ENCODE measurements at regions not wholly inside any gene's neighbourhood (a gene's known extent, or its start where the extent isn't known, plus 50 kb on each side); places are given as distances from the start of the nearest gene placed in this dataset.

GRCh38 chr5:155368490-155368889, 354.9 kb downstream of the KIF4B start:
- ATAC-seq = no peak
- H3K27ac ChIP-seq = no peak overlapping the region
- H3K36me3 ChIP-seq = no peaks in the 10 kb centered on the region
- TF ChIP-seq POLR2A (IDR thresholded peaks at IDR 0.05) = no peak
- TF ChIP-seq CTCF (IDR thresholded peaks at IDR 0.05) = no peak
- H3K4me1 ChIP-seq = no peaks in the 10 kb centered on the region
- WGBS, 4 donors = 60 to 83% (median 66%) methylated on average over 1 of the region's 1 CpG
- intact Hi-C loops (cut with DNase I) = no loop called here
- no peaks in the 10 kb centered on the region for H3K27me3 ChIP-seq
- no peak for DNase-seq
- no peak overlapping the region for H3K4me3 ChIP-seq
- H3K9me3 ChIP-seq = peaks cover 0 to 16% (median 0%) of the 10 kb centered on the region in 12 donors

- intact Hi-C loops (cut with DNase I) = no loop called here
- 75 to 80% (median 78%) methylated on average over 3 of the region's 3 CpGs for WGBS, 4 donors
- no peaks in the 10 kb centered on the region for H3K27me3 ChIP-seq
- DNase-seq (no peak), ATAC-seq (no peak)
- H3K9me3 ChIP-seq = peaks cover 0 to 8% (median 0%) of the 10 kb centered on the region in 12 donors
- no peaks in the 10 kb centered on the region for H3K36me3 ChIP-seq
- TF ChIP-seq POLR2A (IDR thresholded peaks at IDR 0.05) (no peak), CTCF (IDR thresholded peaks at IDR 0.05) (no peak)
- H3K4me3 ChIP-seq = no peak overlapping the region
- H3K27ac ChIP-seq = no peak overlapping the region
- no peaks in the 10 kb centered on the region for H3K4me1 ChIP-seq
Measured at GRCh38 chr5:155380480-155380879, 366.9 kb downstream of the KIF4B start.

GRCh38 chr5:155381654-155382053, 368.1 kb downstream of the KIF4B start:
- Histone ChIP-seq H3K27ac (no peak overlapping the region), H3K9me3 (peaks cover 0 to 8% (median 0%) of the 10 kb centered on the region in 12 donors), H3K36me3 (no peaks in the 10 kb centered on the region), H3K27me3 (no peaks in the 10 kb centered on the region), H3K4me1 (no peaks in the 10 kb centered on the region), H3K4me3 (no peak overlapping the region)
- ATAC-seq (no peak), DNase-seq (no peak)
- intact Hi-C loops (cut with DNase I) = no loop called here
- no peak for TF ChIP-seq POLR2A (IDR thresholded peaks at IDR 0.05)
- TF ChIP-seq CTCF (IDR thresholded peaks at IDR 0.05) = no peak

- intact Hi-C loops (cut with DNase I) = no loop called here
- no peak for ATAC-seq
- WGBS, 4 donors = 74 to 89% (median 82%) methylated on average over 4 of the region's 4 CpGs
Measured at GRCh38 chr5:155389498-155389897, 375.9 kb downstream of the KIF4B start.

More at GRCh38 chr5:155389498-155389897, 375.9 kb downstream of the KIF4B start:
- Histone ChIP-seq H3K27me3 (no peaks in the 10 kb centered on the region), H3K27ac (no peak overlapping the region), H3K4me3 (no peak overlapping the region), H3K36me3 (no peaks in the 10 kb centered on the region), H3K9me3 (peaks cover 0 to 4% (median 0%) of the 10 kb centered on the region in 12 donors), H3K4me1 (no peaks in the 10 kb centered on the region)
- DNase-seq = no peak
- TF ChIP-seq POLR2A (IDR thresholded peaks at IDR 0.05) = no peak
- TF ChIP-seq CTCF (IDR thresholded peaks at IDR 0.05) = no peak
